ENCODE measurements at regions not wholly inside any gene's neighbourhood (a gene's known extent, or its start where the extent isn't known, plus 50 kb on each side); places are given as distances from the start of the nearest gene placed in this dataset.

DNA sequence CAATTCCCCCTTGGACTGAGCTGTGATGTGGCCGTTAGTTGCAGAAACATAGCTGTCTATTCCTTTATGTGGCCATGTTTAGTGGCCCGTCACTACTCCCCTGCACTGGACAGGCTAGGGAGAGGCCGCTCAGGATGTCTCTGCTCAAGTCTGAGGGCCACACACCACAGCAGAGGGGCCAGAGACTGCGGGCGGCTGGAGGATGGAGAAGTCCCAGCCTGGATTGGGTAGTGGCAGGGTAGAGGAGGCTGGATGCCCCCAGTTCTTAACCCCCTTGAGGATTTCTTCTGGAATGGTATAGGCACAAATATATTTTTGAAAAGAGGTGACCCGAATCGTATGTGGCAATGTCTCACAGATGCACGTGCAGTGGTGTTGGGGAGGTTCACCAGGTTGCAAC, 116.4 kb upstream of the B3GAT1 start (continued):
- TF ChIP-seq, protein P1, sequence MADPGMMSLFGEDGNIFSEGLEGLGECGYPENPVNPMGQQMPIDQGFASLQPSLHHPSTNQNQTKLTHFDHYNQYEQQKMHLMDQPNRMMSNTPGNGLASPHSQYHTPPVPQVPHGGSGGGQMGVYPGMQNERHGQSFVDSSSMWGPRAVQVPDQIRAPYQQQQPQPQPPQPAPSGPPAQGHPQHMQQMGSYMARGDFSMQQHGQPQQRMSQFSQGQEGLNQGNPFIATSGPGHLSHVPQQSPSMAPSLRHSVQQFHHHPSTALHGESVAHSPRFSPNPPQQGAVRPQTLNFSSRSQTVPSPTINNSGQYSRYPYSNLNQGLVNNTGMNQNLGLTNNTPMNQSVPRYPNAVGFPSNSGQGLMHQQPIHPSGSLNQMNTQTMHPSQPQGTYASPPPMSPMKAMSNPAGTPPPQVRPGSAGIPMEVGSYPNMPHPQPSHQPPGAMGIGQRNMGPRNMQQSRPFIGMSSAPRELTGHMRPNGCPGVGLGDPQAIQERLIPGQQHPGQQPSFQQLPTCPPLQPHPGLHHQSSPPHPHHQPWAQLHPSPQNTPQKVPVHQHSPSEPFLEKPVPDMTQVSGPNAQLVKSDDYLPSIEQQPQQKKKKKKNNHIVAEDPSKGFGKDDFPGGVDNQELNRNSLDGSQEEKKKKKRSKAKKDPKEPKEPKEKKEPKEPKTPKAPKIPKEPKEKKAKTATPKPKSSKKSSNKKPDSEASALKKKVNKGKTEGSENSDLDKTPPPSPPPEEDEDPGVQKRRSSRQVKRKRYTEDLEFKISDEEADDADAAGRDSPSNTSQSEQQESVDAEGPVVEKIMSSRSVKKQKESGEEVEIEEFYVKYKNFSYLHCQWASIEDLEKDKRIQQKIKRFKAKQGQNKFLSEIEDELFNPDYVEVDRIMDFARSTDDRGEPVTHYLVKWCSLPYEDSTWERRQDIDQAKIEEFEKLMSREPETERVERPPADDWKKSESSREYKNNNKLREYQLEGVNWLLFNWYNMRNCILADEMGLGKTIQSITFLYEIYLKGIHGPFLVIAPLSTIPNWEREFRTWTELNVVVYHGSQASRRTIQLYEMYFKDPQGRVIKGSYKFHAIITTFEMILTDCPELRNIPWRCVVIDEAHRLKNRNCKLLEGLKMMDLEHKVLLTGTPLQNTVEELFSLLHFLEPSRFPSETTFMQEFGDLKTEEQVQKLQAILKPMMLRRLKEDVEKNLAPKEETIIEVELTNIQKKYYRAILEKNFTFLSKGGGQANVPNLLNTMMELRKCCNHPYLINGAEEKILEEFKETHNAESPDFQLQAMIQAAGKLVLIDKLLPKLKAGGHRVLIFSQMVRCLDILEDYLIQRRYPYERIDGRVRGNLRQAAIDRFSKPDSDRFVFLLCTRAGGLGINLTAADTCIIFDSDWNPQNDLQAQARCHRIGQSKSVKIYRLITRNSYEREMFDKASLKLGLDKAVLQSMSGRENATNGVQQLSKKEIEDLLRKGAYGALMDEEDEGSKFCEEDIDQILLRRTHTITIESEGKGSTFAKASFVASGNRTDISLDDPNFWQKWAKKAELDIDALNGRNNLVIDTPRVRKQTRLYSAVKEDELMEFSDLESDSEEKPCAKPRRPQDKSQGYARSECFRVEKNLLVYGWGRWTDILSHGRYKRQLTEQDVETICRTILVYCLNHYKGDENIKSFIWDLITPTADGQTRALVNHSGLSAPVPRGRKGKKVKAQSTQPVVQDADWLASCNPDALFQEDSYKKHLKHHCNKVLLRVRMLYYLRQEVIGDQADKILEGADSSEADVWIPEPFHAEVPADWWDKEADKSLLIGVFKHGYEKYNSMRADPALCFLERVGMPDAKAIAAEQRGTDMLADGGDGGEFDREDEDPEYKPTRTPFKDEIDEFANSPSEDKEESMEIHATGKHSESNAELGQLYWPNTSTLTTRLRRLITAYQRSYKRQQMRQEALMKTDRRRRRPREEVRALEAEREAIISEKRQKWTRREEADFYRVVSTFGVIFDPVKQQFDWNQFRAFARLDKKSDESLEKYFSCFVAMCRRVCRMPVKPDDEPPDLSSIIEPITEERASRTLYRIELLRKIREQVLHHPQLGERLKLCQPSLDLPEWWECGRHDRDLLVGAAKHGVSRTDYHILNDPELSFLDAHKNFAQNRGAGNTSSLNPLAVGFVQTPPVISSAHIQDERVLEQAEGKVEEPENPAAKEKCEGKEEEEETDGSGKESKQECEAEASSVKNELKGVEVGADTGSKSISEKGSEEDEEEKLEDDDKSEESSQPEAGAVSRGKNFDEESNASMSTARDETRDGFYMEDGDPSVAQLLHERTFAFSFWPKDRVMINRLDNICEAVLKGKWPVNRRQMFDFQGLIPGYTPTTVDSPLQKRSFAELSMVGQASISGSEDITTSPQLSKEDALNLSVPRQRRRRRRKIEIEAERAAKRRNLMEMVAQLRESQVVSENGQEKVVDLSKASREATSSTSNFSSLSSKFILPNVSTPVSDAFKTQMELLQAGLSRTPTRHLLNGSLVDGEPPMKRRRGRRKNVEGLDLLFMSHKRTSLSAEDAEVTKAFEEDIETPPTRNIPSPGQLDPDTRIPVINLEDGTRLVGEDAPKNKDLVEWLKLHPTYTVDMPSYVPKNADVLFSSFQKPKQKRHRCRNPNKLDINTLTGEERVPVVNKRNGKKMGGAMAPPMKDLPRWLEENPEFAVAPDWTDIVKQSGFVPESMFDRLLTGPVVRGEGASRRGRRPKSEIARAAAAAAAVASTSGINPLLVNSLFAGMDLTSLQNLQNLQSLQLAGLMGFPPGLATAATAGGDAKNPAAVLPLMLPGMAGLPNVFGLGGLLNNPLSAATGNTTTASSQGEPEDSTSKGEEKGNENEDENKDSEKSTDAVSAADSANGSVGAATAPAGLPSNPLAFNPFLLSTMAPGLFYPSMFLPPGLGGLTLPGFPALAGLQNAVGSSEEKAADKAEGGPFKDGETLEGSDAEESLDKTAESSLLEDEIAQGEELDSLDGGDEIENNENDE (IDR thresholded peaks at IDR 0.05; ENCODE audit: insufficient replicate concordance, low read length): no peak
- no peak for TF ChIP-seq BACH1 (IDR thresholded peaks at IDR 0.05; ENCODE audit: low read length)
- TF ChIP-seq PHF8 (conservative IDR thresholded peaks at IDR 0.05; ENCODE audit: low read depth, low read length): no peak
- no peak for TF ChIP-seq JUN (IDR thresholded peaks at IDR 0.05; ENCODE audit: low read depth, low read length)
- TF ChIP-seq KDM5A (IDR thresholded peaks at IDR 0.05; ENCODE audit: low read length): no peak
- TF ChIP-seq, protein P2, sequence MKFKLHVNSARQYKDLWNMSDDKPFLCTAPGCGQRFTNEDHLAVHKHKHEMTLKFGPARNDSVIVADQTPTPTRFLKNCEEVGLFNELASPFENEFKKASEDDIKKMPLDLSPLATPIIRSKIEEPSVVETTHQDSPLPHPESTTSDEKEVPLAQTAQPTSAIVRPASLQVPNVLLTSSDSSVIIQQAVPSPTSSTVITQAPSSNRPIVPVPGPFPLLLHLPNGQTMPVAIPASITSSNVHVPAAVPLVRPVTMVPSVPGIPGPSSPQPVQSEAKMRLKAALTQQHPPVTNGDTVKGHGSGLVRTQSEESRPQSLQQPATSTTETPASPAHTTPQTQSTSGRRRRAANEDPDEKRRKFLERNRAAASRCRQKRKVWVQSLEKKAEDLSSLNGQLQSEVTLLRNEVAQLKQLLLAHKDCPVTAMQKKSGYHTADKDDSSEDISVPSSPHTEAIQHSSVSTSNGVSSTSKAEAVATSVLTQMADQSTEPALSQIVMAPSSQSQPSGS (IDR thresholded peaks at IDR 0.05; ENCODE audit: low read length): no peak
- no peak for TF ChIP-seq FOSL1 (IDR thresholded peaks at IDR 0.05; ENCODE audit: insufficient read depth, low read depth, low read length)
- TF ChIP-seq NRF1 (IDR thresholded peaks at IDR 0.05; ENCODE audit: low read depth, low read length): no peak
- no peak for TF ChIP-seq SIRT6 (IDR thresholded peaks at IDR 0.05; ENCODE audit: low read length)
- no peak for TF ChIP-seq EZH2 (IDR thresholded peaks at IDR 0.05; ENCODE audit: low read depth, low read length, severe bottlenecking)
- no peak for TF ChIP-seq HDAC6 (IDR thresholded peaks at IDR 0.05; ENCODE audit: low read depth, low read length)
